RWPE1 (cell line): ENCODE measurements at regions not wholly inside any gene's neighbourhood (a gene's known extent, or its start where the extent isn't known, plus 50 kb on each side); places are given as distances from the start of the nearest gene placed in this dataset.
"Not testable (repeated sequence)": the region's sequence is repeated elsewhere in the genome, so short reads cannot be mapped to it uniquely, and the experiment has no call there.

Experiments used
- CTCF ChIA-PET: fragments of 350-600 bp; sonication (Branson Sonifier 250); formaldehyde crosslinking; extraction: SDS; loops from one replicate; lab custom pipeline; 2021; lab: Yijun Ruan, JAX
- POLR2A ChIA-PET: fragments of 400-600 bp; formaldehyde crosslinking; extraction: SDS; loops from one replicate; lab custom pipeline; 2020; ENCODE audit warnings: antibody characterized with exemption; ENCODE audit not compliant: low non-redundant PET; lab: Yijun Ruan, JAX
- DNase-seq: peaks from one replicate; pipeline ENCODE4 v3.0.0; 2012; ENCODE audit warnings: low spot score
- H3K27ac ChIP-seq: fragments of 450-650 bp; 2 replicates; pipeline ENCODE4 v1.5.1; 2017
- CTCF ChIP-seq: fragments of 450-650 bp; conservative IDR thresholded peaks from 2 replicates; pipeline ENCODE4 v1.5.1; 2017; ENCODE audit warnings: low read depth, mild to moderate bottlenecking

DNA sequence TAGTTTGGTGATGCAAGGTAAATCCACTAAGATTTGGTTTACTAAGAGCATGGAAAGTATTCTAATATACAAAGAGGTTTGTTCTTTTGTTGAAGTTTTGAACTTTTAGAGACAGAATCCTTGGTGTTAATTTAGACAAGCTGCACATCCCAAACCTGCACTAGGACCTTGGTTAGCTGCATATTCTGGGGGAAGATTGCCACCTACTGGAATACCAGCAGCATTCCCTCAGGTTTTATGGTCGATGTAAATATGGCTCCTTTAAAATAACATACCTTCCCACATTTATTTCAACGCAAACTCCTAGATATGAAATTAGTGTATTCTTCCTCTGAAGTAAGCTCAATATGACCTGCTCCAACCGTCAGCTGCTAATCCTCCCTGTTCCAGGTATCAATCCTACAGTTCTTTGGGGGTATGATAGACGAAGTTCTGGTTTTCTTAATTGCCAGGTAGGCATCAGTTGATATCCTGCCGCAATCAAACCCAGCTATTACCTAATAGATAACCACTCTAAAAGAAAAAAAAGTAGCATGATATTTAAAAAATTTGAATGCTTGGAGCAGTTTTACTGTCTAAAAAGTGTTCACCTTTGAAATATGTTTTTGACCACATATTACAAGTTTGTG, 624.1 kb downstream of the ISL1 start:
- POLR2A ChIA-PET, result no interaction called here
- CTCF ChIA-PET, result interaction anchor here (0.5 to 1.3 kb wide), 10 partner anchors 9 to 1048 kb away, joined by 3 to 8 read pairs (median 3); no protein-coding TSS in a partner anchor
- peak; percentile 76 for TF ChIP-seq CTCF
- H3K27ac ChIP-seq, result no peak overlapping the region
- DNase-seq, result peak; percentile 53

DNA sequence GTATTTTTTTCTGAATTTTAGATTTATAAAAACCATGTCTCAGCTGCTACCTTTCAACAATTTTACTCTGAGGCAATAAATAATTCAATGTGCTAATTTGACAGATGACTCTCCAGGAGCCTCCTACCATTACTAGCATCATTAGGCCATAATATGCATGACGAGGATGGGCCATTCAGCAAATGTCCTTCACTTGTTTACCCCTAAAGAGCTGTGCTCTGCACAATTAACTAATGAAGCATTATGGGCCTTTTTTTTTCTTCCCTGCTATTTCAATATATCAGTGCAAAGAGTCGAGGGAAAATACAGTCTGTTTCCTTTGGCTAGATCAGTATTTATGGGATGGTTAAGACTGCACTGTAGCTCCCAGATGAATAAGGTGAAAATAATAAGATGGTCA, 627.2 kb downstream of the ISL1 start:
- no peak for DNase-seq
- no peak overlapping the region for H3K27ac ChIP-seq
- POLR2A ChIA-PET, result no interaction called here
- TF ChIP-seq CTCF, result no peak
- CTCF ChIA-PET, result no interaction called here

DNA sequence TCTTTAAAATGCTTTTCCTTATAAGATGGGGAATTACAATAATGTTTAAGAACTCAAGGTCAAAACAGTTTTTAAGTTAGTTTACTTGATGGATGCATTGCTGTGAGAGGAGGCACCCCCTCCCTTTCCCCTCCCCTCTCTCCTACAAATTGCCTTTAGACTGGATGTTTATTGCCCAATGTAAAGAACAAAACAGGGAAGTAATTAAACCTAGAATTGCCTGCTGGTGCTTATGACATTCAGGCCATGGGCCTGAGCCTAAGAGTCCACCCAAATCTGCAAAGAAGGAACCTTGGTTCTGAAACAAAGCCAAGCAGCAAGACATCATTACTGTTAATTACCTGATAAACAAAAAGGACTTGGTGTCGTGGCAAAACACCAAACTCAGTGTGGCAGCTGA, 630.3 kb downstream of the ISL1 start:
- no peak for TF ChIP-seq CTCF
- CTCF ChIA-PET, result no interaction called here
- DNase-seq, result no peak
- H3K27ac ChIP-seq, result no peak overlapping the region
- POLR2A ChIA-PET, result no interaction called here

DNA sequence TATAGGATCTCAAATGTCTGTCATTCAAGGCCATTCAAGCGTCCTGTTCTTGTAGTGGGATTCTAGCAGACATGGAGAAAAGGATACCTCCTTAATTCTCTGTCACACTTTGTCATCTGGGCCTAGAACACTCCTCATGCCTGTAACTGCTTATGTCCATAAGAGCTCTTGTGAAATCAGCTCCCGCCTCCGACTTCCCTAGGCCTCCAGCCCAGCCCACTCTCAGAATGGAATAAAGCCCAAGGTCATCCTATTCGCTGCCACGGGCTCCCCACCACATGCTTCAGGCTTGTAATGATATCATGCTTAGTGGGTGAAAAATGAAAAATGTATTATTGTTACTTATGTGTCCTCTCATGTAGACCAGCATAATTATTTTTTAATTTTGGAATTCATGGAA, 632.5 kb downstream of the ISL1 start:
- POLR2A ChIA-PET, result no interaction called here
- no peak overlapping the region for H3K27ac ChIP-seq
- DNase-seq, result no peak
- TF ChIP-seq CTCF, result no peak
- CTCF ChIA-PET, result interaction anchor here (1.0 kb wide), 1 partner anchor 8 kb away, joined by 6 read pairs; no protein-coding TSS in a partner anchor

DNA sequence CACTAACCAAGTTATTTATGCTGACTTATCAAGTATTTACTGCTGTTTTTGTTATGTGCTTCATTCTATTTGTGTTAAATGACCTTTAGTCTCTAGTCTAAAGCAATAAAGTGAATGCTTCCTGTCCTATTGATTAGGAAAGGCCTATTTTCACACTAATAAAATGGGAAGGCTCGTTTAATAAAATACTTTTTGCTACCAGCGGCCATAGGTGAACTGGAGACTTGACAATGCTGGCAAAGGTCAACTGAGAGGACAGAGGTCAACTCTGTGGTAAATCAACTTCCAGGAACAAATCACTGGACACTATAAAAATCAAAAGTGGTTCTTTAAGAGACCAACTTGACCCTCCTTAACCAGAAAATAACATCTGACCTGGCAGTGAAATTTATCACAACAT, 634.3 kb downstream of the ISL1 start:
- ChIA-PET CTCF (no interaction called here), POLR2A (interaction anchor here (0.6 kb wide), 1 partner anchor 331 kb away, joined by 3 read pairs; no protein-coding TSS in a partner anchor)
- DNase-seq, result no peak
- no peak for TF ChIP-seq CTCF
- no peak overlapping the region for H3K27ac ChIP-seq

- DNase-seq, result no peak
- POLR2A ChIA-PET, result no interaction called here
- TF ChIP-seq CTCF, result no peak
- CTCF ChIA-PET, result no interaction called here
- H3K27ac ChIP-seq, result no peak overlapping the region
Measured at GRCh38 chr5:52024359-52024758, 641.1 kb downstream of the ISL1 start.

DNA sequence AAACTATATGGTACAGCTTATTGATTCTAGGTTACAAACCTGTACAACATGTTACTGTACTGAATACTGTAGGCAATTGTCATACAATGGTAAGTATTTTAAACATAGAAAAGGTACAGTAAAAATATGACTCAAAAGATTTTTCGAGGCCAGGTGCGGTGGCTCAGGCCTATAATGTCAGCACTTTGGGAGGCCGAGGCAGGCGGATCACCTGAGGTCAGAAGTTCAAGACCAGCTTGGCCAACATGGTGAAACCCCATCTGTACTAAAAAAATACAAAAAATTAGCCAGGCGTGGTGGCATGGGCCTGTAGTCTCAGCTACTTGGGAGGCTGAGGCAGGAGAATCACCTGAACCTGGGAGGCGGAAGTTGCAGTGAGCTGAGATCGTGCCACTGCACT, 646.6 kb downstream of the ISL1 start:
- DNase-seq, POLR2A ChIA-PET, H3K27ac ChIP-seq: not testable (repeated sequence)
- CTCF ChIA-PET, result interaction anchor here (1.0 kb wide), 1 partner anchor 23 kb away, joined by 3 read pairs; no protein-coding TSS in a partner anchor
